ENCODE measurements at regions not wholly inside any gene's neighbourhood (a gene's known extent, or its start where the extent isn't known, plus 50 kb on each side); places are given as distances from the start of the nearest gene placed in this dataset.

DNA sequence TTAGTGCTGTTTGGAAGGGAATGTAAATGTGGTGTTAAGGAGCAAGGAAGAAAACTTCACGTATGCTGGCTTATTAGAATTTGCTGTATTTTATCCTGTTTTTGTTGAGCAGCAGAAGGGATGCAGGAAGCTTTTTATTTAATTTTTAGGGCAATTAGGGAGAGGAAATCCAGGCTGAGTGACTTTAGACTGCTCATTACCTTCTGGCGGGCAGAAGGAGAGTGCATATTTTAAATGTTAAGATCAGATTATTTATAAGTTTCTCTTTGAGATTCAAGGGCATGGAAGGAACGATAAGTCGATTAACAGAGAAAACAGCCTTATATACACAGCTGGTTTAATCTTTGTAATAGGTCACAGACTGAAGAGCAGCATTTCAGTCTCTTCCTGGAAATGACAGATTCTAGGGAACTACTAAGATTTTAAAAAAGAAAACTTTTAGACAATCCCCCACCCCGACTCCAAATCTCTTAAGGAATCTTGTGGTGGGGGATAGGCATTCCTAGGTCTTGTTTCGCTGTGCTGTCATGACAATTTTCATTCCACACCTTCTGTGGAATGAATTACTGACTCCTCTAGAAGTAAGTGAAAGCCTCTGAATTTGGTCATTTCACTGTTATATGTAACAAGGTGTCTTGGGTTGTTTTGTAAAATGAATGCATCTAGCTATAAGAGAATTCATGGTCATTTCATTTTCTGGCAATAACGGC is 402.5 kb downstream of the RAPGEF2 start:
- TF ChIP-seq, protein P1, sequence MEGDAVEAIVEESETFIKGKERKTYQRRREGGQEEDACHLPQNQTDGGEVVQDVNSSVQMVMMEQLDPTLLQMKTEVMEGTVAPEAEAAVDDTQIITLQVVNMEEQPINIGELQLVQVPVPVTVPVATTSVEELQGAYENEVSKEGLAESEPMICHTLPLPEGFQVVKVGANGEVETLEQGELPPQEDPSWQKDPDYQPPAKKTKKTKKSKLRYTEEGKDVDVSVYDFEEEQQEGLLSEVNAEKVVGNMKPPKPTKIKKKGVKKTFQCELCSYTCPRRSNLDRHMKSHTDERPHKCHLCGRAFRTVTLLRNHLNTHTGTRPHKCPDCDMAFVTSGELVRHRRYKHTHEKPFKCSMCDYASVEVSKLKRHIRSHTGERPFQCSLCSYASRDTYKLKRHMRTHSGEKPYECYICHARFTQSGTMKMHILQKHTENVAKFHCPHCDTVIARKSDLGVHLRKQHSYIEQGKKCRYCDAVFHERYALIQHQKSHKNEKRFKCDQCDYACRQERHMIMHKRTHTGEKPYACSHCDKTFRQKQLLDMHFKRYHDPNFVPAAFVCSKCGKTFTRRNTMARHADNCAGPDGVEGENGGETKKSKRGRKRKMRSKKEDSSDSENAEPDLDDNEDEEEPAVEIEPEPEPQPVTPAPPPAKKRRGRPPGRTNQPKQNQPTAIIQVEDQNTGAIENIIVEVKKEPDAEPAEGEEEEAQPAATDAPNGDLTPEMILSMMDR (IDR thresholded peaks at IDR 0.05), result no peak
- no peak for TF ChIP-seq POLR2A (IDR thresholded peaks at IDR 0.05)

Measured in lower leg skin (tissue), 3 donors.